ENCODE measurements at regions not wholly inside any gene's neighbourhood (a gene's known extent, or its start where the extent isn't known, plus 50 kb on each side); places are given as distances from the start of the nearest gene placed in this dataset.

DNA sequence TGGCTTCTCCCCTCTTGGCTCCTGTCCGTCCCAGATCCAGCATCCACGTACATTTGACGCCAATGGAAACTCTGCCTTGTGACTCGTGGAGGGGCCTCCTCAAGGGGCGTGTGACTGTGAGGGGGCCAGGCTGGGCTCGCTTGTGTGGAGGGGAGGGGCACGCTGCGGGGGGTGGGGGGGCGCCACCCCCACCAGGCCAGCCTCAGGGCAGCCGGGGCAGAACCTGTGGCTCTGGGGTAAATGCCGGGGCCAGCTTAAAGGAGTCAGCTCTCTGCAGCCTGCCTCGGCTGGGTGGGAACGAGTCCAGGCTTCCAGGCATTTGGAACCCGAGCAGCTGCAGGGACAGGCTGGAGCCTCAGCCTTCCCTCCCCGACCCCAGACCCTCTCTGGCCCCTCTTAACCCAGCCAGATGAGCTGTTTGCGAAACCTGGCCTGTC lies 94.1 kb downstream of the SIK1 start:
- no peak for DNase-seq (ENCODE audit: low read depth)

DNA sequence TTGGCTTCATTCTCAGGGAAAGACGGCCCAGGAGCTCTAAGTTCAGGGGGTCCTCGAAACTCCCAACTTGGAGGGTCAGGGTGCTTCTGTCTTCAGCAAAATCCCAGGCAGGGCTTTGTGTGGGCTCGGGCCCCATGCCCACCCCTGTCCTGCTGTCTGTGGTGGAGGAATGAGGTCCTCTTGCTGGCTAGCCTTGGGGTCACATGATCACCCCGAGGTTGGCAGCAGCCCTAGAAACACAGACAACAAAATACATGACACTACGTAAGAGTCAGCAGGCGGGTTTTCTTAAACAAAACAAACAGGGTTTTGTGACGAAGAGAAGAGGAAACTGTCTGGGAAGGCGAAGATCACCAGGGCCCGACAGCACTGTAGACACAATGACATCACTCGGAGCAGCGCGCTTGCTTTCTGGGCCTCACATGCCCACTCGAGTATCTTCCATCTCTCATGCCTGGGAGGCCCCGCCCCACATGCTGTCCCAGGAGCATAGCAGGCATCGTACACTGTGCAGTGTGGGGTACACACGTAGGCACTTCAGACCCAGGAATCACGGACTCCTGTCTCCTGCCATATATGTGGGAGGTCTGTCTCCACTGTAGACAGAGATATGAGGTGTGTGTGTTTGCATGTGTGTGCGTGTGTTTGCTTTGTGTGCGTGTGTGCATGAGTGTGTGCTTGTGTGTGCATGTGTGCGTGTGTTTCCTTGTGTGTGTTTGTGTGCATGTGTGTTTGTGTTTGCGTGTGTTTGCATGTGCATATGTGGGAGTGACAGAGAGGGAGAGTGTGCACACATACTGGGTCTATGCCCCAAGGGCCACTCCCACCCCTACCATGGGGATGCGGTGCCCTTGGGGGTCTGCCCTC lies 94.7 kb downstream of the SIK1 start:
- peak; percentile 36 for DNase-seq (ENCODE audit: low read depth)

DNA sequence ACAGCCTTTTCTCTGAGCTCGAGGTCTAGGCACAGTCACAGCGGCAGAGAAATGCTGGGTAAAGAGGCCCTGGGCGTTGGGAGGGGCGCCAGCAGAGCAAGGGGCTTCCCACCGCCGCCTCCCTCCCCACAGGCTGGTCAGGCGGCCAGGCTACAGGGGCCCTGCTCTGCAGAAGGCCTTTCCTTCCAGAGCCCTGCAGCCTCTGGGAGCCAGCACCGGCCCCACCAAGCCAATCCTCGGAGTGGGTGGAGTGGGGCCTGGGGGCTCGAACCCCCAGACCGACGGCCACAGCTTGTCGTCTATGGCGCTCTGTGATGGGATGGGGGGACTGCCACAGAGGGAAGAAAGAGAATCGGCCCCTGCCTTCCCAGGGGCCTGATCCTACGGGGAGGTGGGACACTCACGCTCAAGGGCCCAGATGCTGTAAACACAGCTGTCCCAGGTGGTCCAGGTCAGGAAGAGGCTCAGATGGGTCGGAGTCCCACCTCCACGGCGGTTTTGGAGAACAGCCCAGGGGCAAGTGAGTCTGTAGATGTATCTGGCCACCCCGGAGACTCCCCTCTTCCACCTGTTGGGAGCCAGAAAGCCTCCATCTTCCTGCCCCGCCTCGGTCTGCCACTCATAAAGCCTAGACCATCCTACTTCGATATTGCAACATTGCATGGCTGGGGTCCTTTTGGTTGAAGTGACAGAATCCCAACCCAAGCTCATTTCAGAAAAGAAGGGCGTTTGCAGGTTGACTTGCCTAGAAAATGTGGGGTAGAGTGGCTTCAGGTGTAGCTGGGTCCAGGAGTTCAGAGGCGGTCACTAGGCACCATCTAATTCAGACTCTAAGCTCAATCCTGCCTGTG lies 95.6 kb downstream of the SIK1 start:
- DNase-seq (ENCODE audit: low read depth) = no peak

- DNase-seq (ENCODE audit: low read depth) = no peak
Measured at GRCh38 chr21:43330306-43330881, 96.5 kb downstream of the SIK1 start.

DNA sequence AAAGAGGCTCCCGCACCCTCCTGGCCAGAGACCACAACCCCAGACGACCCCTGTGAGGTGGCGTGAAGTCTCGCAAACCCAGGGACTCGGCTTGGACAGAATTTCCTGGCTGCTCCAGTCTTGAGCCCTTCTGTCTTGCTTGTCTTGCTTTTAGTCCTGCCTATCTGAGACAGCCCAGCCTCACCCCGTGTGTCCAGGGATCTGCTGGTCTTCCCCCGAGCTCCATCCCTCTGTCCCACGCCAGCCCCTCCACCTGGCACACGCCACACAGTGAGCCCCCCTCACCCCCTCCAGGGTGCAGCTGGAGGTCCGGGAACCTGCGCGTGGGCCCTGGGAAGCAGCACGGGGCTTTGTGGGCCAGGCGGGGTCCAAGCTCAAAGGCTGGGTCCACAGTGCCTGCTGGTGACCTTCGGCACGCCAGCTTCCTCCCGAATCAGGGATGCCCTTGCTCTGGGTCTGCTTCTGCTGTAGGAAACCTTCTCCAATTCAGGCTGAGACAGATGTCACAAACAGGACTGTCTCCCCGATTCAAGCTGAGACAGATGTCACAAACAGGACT lies 97.1 kb downstream of the SIK1 start:
- DNase-seq (ENCODE audit: low read depth) = no peak

- no peak for DNase-seq (ENCODE audit: low read depth)
Measured at GRCh38 chr21:43328958-43329691, 97.8 kb downstream of the SIK1 start.

GRCh38 chr21:43328185-43328957 lies 98.6 kb downstream of the SIK1 start:
- no peak for DNase-seq (ENCODE audit: low read depth)

DNA sequence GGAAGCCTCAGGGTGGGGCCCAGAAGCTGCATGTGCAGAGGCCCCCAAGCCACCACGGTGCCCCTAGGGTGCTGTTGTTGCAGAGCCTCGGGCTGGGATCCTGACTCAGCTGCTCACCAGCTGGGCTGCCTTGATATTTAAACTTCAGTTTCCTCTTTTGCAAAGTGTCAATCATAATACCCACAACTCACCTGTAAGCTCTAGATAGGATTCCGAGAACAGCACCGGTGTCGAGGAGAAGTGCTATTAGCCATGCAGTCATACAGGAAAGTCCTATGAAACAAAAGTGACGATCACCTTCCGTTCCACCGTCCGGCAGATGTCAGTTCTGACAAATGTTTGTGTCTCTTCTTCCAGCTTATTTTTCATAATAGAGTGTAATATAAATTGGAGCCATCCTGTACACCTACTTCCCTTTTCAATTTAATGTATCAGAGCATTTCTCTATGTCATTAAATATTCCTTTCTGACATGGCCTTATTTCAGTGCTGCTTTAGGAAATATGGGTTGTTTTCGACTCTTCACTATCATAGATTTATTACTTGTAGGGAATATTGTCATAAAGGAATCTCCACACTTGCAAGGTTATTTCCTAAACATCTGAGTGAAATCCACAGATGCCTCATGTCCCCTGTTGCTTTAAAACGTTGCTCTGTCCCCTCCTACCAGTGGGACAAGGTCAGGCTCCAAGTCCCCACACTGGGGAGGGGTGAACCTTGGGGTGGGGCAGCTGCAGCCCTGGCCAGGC lies 100.8 kb downstream of the SIK1 start:
- DNase-seq (ENCODE audit: low read depth) = no peak

DNA sequence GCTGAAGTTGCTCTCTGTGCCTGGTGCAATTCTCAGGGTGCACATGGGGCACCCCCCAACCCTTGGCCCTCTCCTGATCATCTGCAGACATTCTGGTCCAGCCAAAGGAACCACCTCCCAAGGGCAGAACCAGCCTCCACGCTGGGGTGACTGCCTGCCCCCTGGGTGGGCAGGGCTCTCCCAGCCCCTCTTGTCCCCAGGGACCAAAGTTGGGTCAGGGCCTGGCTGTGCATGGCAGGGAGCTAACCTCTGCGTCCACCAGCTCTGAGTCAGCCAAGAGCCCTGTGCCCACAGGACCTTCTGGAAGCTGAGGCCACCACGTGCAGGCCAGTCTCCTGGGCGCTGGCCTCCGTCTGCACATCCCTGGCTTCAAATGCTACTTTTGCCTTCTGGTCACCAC lies 101.9 kb downstream of the SIK1 start:
- DNase-seq (ENCODE audit: low read depth) = no peak

DNA sequence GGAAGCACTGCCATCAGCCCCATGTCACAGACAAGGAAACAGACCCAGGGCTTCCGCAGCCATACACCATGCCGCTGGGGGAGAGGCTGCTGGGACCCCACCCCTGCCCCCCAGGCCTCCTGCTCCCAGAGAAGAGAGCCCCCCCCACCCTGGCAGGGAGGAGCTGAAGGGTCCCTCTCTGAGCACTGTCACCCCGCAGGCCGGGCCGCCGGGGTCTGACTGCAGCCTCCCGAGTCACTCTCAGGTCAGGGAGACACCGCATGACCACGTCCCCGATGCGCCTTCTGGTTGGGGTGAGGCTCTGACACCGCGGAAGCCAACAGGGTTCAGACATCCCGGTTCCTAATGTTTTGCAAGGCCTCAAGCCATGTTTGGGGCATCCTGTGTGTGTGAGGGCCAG lies 102.3 kb downstream of the SIK1 start:
- DNase-seq (ENCODE audit: low read depth) = no peak

DNA sequence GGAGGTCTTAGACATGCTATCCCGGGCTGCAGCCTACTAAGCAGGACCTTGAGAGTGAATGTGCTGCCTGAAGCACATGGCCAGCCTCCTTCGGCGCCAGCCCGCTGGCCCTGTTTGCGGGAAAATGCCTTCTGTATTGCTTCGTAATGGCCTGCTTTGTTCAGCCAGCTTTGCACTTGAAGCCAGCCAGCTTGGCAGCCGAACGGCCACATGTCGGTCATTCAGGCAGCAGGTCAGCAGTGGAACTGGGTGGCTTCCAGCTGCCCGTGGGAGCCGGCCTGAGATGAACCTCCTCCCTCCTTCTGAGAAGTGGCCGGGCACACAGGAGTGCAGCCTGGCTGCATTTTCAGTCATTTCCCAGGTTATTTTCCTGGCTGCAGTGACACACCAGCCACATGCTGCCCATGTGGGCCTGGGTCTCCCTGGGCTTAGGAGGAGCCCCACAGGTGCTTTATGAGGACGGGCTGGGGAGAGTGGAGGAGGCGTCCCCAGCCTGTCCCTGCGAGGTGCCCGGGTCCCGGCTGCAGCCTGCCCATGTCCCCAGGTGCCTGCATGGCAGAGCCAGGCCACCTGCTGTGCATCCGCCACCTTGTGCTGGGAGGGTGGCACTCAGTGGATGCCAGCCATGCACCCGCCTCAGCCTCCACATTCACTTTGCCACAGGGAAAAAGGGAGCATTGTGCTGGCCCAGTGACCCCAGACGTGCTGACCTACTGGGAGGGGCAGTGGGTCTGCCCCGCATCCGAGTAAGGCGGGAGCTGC lies 103.5 kb downstream of the SIK1 start:
- DNase-seq (ENCODE audit: low read depth) = no peak

GRCh38 chr21:43322805-43323204 lies 104.1 kb downstream of the SIK1 start:
- no peak for DNase-seq (ENCODE audit: low read depth)

DNA sequence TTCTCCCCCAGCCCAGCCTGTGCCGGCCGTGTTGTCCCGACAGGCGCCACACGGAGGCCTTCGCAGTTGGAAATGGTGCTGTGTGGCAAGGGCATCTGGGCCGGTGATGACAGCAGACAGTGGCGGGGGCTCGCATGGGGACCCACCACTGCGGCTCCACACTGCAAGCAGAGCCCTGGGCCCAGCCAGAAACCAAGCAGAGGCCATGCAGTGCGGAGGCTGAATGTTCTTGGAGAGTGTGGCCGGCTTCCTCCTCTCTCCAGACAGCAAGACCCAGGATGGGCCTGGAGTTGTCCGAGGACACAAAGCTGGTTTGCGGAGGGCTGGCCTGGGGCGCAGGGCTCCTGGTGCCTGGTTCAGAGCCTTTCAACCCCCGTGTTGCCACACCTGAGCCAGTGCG lies 104.6 kb downstream of the SIK1 start:
- DNase-seq (ENCODE audit: low read depth) = no peak

DNA sequence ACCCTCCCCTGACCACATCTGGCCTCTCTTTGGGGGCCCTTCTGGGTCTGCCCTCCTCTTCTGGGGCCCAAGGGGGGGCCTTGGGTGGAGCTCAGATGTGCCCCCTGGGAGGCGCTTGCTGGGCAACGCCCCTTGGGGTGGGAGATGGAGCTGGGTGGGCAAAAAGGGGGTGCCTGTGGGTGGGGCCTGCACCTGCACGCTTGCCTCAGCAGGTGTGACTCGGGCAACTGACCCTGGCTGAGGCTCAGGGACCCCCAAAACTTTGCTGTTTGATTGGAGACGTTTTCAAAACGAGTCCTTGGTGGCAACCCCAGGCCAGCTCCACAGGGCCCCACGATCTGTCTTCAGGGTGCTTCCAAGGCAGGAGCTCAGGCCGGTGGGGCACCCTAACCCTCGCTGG lies 105.3 kb downstream of the SIK1 start:
- no peak for DNase-seq (ENCODE audit: low read depth)

GRCh38 chr21:43321111-43321510 lies 105.8 kb downstream of the SIK1 start:
- DNase-seq (ENCODE audit: low read depth) = no peak

DNA sequence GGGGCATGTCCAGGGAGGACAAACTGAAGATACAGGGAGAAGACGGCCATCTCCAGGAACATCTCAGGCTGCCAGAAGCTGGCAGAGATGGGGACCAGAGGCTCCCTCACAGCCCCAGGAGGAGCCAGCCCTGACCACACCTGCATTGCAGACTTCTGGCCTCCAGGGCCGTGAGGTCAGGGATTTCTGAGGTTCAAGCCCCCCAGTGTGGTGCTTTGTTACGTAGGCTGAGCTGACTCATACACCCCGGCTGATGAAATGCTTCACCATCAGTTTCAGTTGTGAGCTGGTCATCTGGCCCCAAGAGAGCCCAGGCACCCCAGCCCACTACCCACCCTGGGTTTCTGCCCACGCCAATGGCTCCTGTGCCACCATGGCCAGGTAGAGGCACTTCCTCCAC lies 106.4 kb downstream of the SIK1 start:
- no peak for DNase-seq (ENCODE audit: low read depth)

DNA sequence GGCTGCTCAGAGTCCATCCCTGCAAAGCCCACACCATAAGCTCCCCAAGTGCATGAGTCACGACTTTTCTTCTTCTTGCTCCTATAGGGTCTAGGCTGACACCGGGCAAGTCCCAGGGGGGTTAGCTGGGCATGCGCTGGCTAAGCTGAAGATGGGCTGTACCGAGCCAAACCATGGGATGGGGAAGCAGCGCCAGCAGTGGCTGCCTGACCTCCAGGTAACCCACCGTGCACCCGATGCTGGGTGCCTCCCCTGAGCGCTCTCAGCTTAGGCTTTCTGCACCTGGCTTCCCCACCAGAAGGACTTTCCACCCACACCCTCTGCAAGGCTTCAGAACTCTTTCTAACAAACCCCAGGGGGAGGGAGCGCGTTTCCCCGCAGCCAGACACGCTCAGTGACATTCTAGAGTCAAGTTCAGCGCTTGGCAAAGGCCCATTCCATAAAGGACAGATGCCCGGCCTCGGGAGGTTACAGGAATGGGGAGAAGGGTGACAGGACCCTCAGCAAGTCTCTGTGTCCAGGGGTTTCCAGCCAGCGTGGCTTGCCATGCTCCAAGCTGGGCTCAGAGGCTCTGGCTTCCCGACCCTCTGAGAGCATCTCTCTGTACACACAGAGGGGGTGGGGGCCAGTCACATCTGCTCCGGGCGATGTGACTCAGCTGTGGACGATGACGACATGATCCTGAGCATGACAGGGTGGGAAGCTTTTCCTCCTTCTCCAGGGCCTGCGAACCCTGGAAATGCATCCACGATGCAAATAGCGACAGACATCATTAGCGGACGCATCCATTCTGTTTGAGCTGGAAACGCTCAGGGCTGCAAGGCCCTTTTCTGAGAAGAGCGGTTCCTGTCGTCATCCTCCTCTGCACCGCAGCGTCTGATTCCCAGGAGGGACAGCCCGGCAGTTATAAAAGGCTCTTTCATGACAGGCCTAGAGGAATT lies 107.8 kb downstream of the SIK1 start:
- DNase-seq (ENCODE audit: low read depth) = no peak

DNA sequence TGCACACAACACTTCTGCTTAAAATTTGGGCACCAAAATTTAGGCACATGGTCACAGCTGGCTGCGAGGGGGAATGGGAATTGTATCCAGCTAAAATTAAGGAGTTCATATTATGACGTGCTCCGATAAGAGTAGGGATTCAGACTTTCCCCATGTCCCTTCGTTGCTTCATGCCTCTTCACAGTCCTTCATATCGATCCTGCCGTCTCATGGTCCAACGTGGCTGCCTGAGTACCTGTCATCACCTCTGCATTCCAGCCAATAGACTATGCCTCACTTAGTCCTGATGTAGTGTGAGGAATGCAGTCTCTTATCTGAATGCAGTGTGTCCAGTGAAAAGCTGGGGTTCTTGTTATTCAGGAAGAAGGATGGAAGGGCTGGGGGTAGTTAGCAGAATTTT lies 108.6 kb downstream of the SIK1 start:
- no peak for DNase-seq (ENCODE audit: low read depth)

Measured in fibroblast of the conjunctiva (primary cell).